ENCODE measurements at regions not wholly inside any gene's neighbourhood (a gene's known extent, or its start where the extent isn't known, plus 50 kb on each side); places are given as distances from the start of the nearest gene placed in this dataset.
"Not testable (repeated sequence)": the region's sequence is repeated elsewhere in the genome, so short reads cannot be mapped to it uniquely, and the experiment has no call there.

DNA sequence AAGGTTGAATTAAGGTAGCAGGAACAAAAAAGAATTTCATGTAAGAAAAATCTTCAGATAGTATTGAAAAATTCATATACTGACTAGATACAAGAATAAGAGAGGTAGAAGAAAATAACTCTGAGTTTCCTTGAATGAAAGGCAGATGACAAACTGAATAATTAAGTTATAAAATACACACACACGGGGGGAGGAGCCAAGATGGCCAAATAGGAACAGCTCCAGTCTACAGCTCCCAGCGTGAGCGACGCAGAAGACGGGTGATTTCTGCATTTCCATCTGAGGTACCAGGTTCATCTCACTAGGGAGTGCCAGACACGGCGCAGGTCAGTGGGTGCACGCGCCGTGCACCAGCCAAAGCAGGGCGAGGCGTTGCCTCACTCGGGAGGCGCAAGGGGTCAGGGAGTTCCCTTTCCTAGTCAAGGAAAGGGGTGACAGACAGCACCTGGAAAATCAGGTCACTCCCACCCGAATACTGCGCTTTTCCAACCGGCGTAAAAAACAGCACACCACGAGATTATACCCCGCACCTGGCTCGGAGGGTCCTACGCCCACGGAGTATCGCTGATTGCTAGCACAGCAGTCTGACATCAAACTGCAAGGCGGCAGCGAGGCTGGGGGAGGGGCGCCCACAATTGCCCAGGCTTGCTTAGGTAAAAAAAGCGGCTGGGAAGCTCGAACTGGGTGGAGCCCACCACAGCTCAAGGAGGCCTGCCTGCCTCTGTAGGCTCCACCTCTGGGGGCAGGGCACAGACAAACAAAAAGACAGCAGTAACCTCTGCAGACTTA, 759.2 kb downstream of the ZWINT start:
- TF ChIP-seq, protein P1, sequence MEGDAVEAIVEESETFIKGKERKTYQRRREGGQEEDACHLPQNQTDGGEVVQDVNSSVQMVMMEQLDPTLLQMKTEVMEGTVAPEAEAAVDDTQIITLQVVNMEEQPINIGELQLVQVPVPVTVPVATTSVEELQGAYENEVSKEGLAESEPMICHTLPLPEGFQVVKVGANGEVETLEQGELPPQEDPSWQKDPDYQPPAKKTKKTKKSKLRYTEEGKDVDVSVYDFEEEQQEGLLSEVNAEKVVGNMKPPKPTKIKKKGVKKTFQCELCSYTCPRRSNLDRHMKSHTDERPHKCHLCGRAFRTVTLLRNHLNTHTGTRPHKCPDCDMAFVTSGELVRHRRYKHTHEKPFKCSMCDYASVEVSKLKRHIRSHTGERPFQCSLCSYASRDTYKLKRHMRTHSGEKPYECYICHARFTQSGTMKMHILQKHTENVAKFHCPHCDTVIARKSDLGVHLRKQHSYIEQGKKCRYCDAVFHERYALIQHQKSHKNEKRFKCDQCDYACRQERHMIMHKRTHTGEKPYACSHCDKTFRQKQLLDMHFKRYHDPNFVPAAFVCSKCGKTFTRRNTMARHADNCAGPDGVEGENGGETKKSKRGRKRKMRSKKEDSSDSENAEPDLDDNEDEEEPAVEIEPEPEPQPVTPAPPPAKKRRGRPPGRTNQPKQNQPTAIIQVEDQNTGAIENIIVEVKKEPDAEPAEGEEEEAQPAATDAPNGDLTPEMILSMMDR (IDR thresholded peaks at IDR 0.05; ENCODE audit: insufficient read depth, low read depth, low read length) = not testable (repeated sequence)
- TF ChIP-seq EZH2 (IDR thresholded peaks at IDR 0.05; ENCODE audit: insufficient read depth, low read length) = not testable (repeated sequence)

All from astrocyte (in vitro differentiated cells and primary cell).